HG03342 (cell line): ENCODE measurements at regions not wholly inside any gene's neighbourhood (a gene's known extent, or its start where the extent isn't known, plus 50 kb on each side); places are given as distances from the start of the nearest gene placed in this dataset.
A peak's percentile ranks its signal among the peaks of the same experiment; 100 is the strongest.

ENCODE experiments used
- ATAC-seq: cut with Tn5 transposase; IDR thresholded peaks from one replicate; pipeline ENCODE4 v1.9.1; 2021; ENCODE audit warnings: mild to moderate bottlenecking, moderate library complexity; ENCODE audit not compliant: unreplicated experiment

GRCh38 chr2:4134551-4135550 lies 431.5 kb downstream of the DCDC2C start:
- ATAC-seq, result no peak

GRCh38 chr2:4135765-4136164 lies 432.4 kb downstream of the DCDC2C start:
- ATAC-seq, result no peak

- no peak for ATAC-seq
These were observed 435.9 kb downstream of the DCDC2C start for GRCh38 chr2:4139316-4139715.

GRCh38 chr2:4139731-4140130 lies 436.4 kb downstream of the DCDC2C start:
- no peak for ATAC-seq

- ATAC-seq, result no peak
These were observed 437.1 kb downstream of the DCDC2C start for GRCh38 chr2:4140281-4140970.

GRCh38 chr2:4144731-4145130 lies 441.4 kb downstream of the DCDC2C start:
- no peak for ATAC-seq

GRCh38 chr2:4151521-4151920 lies 448.1 kb downstream of the DCDC2C start:
- no peak for ATAC-seq

GRCh38 chr2:4152051-4152450 lies 448.7 kb downstream of the DCDC2C start:
- ATAC-seq, result no peak

- ATAC-seq, result no peak
These were observed 465.5 kb downstream of the DCDC2C start for GRCh38 chr2:4168834-4169233.

- ATAC-seq, result no peak
These were observed 471.4 kb downstream of the DCDC2C start for GRCh38 chr2:4174796-4175195.

GRCh38 chr2:4175343-4175742 lies 472.0 kb downstream of the DCDC2C start:
- no peak for ATAC-seq

GRCh38 chr2:4180631-4181030 lies 477.3 kb downstream of the DCDC2C start:
- no peak for ATAC-seq

GRCh38 chr2:4181062-4181461 lies 477.7 kb downstream of the DCDC2C start:
- no peak for ATAC-seq

GRCh38 chr2:4188561-4188960 lies 485.2 kb downstream of the DCDC2C start:
- no peak for ATAC-seq

GRCh38 chr2:4190548-4190947 lies 487.2 kb downstream of the DCDC2C start:
- no peak for ATAC-seq

- ATAC-seq, result no peak
These were observed 488.7 kb downstream of the DCDC2C start for GRCh38 chr2:4192119-4192518.

GRCh38 chr2:4214444-4215205 lies 511.2 kb downstream of the DCDC2C start:
- ATAC-seq, result peak; percentile 55

GRCh38 chr2:4217737-4218136 lies 514.4 kb downstream of the DCDC2C start:
- ATAC-seq, result no peak

GRCh38 chr2:4219101-4219500 lies 515.7 kb downstream of the DCDC2C start:
- no peak for ATAC-seq

- ATAC-seq, result no peak
These were observed 516.2 kb downstream of the DCDC2C start for GRCh38 chr2:4219571-4219970.

GRCh38 chr2:4221434-4221833 lies 518.1 kb downstream of the DCDC2C start:
- ATAC-seq, result no peak
